ENCODE measurements at regions not wholly inside any gene's neighbourhood (a gene's known extent, or its start where the extent isn't known, plus 50 kb on each side); places are given as distances from the start of the nearest gene placed in this dataset.

DNA sequence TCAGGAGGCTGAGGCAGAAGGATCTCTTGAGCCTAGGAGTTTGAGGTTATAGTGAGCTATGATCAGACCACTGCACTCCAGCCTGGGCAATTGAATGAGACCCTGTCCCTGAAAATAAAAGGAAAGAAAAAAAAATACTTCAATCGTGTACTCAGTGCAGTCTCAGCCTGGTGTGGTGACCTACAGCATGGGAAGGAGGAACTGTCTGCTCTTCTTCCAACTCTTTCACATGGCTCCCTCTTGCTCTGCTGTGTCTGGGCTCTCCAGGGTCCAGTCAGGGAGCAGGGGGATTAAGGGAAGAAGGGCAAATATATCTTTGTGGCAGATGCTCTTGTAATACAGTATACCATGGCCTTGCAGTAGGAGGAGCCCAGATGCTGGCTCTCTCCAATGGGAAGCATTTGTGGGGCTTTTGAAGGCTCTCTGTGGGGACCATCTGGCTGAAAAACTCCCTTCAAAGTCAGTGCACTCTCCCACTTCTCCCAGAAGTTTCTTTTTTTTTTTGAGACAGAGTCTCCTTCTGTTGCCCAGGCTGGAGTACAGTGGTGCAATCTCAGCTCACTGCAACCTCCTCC, 76.6 kb upstream of the TMPO start:
- DNase-seq (ENCODE audit: low spot score) = no peak

DNA sequence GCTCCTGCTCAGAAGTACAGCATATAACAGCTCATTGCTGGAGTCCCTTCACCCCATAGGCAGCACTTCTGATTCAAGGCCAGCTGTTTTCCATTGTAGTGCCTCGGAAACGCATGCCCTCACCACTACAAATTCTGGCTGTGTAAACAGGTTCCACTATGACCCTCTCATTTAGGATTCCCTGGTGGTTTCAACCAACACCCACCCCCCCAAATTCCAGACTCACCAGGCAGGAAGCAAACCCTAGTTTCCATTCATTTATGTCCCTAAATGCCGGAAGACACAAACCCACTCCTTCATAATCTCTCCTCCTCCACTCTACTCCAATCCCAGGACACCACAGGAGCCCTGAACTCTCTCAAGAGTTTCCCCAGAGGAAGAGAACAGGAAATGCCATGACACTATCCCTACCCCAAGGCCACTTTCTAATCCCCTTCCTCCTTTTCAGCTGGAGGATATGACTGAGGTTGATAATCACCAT, 75.9 kb upstream of the TMPO start:
- DNase-seq (ENCODE audit: low spot score) = no peak

DNA sequence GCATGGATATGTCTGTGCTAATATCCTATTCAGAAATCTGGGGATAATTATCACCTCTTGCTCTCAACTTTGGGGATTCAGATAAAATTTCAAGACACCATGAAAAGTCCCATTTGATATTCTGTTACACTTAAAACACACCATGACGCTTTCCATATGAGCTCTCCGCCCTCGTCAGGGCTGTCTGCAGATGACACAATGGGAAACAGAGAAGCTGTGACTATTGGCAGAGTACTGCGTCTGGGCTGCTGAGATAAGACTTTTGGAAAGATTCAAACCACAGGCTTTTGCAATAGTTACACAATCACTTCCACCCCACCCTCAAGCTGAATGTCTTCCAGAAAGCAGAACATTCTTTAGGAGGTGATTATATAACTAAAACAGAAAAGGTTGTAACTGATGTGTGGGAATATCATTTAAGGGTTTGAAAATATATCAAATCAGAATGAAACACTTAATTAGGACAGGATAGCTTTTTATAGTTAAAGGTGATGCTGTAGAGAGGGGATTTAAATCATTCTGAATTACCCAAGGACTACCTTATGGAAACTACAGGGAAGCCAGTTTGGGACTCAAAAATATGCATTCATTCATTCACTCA, 75.3 kb upstream of the TMPO start:
- DNase-seq (ENCODE audit: low spot score) = no peak

DNA sequence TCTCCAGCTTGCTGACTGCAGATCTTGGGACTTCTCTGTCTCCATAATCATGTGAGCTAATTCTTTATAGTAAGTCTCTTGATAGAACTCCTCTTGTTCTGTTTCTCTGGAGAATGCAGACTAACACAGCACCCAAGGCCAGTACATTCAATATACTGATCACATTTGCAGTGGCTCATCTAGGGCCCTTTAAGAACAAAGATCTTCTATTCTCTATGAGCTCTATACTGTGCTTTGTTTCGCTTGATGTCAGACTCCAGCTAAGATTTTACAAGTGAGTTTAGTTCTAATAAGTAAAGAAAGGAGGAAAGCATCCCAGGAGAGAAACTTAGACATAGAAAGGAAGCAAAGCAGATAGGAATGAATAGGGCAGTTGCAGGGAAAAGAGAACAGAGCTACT, 69.3 kb upstream of the TMPO start:
- DNase-seq (ENCODE audit: low spot score) = peak; percentile 86

DNA sequence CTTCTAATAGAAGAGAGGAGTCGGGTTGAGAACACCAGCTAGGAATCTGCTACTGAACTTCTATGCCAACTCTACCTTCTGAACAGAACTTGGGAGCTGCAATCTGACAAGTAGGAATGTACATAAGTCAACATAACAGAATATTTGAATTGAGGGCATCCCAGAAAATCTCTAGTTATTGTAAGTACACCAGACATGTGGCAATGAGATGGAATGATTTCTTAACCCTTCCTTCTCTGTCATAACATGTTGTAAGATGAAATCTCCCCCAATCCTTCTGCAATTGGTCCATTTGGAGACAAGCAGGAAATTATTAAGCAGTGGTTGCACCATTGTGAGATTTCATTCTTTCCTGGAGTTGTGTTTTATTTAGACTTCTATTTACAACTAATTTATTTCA, 68.7 kb upstream of the TMPO start:
- no peak for DNase-seq (ENCODE audit: low spot score)

DNA sequence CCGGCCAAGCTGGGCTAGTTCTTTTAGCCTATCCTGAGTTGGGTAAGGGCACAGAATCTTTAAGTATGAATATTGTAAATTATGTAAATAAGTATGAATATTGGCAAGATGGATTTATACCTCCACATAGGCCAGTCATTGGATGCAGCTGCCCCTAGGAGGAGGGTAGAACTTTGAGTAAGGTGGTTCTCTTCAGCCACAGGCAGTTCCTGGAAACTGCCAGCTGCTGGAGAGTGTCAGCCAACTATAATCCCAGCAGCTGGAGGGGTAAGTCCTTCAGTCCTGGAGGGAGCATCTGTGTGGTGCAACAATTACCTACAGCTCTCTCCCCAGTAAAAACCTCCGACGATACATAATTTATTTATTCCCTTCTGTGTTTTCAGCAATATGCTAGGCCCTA, 65.8 kb upstream of the TMPO start:
- no peak for DNase-seq (ENCODE audit: low spot score)

DNA sequence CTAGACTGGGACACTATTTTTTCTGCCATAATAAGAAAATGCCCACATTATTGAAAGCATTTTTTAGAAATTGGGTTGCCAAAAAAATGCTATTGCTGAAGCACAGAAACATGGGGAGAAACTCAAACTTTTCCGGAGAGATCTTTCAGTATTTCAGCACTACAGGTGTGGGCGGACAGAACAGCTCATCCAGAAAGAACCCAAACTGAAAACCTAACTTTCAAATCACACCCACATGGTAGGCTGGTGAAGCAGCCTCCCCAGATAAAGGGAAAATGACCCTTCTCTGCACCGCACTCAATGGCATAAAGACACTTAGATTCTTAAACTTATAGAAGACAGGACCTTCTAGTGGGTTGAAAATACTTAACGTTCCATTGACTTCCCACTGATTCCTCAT, 62.3 kb upstream of the TMPO start:
- no peak for DNase-seq (ENCODE audit: low spot score)

DNA sequence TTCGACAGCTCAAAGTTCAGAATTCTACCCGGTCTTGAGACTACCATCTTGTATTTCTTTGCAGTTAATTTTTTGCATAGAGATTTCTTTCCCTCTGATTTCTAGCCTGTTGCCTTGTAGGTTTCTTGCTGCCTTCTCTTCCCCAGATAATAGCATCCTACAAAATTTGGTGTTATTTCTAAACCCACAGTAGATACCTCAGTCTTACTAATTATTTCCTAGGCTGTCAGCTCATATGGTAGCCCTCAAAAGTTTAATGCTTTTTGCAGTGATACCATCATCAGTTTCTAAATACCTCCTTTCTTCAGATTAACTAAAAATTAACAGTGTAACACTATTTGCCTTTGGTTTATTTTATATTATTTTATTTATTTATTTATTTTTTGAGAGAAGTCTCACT, 61.9 kb upstream of the TMPO start:
- DNase-seq (ENCODE audit: low spot score) = no peak

DNA sequence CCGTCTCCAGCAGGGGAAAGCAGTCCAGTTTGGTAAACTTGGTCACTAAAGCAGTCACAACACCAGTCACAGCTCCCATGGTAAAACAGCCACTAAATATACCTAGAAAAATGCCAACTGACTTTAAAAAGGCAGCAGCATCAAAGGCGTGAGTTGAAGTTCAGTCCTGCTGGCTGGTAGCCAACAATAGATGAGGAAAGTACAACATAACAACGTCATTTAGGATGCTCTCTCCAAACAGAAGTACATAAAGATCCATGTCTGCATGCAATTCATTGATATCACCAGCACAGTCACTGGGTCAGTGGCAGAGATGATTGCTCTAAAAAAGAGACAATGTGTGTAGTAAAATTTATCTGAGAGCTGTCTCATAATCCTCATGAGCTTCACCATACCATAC, 59.3 kb upstream of the TMPO start:
- DNase-seq (ENCODE audit: low spot score) = no peak

DNA sequence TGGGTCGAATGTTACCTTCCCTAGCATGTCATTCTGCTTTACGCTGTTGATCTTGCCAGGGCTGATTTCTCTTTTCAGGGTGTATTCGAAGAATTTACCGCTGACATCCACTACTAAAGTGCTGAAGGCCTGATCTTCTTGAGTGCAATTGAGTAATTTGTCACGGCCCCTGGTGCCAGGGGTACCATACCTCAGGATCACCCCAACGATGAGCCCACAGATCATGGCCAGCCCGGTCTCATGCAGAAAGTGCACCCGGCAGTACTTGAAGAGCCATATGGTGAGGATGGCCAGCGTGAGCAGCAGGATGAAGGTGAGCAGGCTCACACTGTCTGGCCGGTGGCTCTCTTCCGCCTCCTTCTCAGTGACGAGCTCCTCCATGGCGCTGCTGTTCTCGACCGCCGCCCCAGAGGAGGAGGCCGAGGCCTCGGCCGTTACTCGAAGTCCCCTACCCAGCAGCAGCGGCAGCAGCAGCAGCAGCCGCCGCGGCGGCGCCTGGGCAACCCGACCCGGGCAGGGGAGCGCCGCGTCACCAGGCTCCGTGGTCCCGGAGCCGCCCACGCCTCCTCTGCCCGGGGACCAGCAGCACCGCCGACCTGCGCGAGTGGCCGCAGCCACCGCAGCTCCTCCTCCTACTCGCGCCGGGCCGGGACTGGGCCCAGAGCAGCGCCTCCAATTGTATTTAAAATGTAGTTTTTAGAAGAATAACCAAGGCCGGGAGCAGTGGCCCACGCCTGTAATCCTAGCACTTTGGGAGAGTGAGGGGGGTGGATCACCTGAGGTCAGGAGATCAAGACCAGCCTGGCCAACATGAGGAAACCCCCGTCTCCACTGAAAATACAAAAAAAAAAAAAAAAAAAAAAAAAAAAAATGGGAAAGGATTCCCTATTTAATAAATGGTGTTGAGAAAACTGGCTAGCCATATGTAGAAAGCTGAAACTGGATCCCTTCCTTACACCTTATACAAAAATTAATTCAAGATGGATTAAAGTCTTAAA, 58.5 kb upstream of the TMPO start:
- DNase-seq (ENCODE audit: low spot score) = no peak

DNA sequence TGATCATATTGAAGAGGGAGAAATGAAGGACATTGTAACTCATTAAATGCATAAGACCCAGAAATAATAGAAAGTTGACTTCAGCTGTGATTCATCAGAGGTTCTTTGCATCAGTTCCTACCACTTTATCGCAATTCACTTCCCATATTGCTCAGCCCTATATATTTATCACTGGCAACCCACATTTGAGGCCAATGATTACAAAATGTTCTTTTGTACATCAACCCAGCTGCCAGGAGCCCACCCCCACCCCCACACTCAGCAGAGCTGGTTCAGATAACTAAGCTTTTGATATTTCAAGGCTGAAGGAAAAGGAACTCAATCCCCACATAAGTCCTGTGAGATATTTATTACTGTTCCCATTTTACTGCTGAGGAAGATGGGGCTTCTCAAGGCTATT, 51.2 kb upstream of the TMPO start:
- no peak for DNase-seq (ENCODE audit: low spot score)

DNA sequence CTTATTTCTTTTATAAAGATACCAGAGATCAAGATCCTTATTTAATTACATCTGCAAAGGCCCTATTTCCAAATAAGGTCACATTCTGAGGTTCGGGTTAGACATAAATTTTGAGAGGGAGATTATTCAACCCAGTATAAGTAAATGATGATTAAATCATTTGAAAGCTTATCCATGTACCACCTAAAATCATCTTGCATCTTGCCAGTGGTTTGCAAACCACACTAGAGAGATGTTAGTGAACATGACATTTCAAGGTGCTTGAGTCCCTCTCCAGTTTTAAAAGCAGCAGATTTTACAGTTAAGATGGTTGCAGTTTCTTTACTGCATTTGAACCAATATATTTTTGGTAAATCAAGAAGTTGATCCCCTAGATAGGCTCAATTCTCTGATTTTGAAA, 49.9 kb upstream of the TMPO start:
- no peak for DNase-seq (ENCODE audit: low spot score)

Measured in COLO829 (cell line).